Osteoblast (primary cell): ENCODE measurements at regions not wholly inside any gene's neighbourhood (a gene's known extent, or its start where the extent isn't known, plus 50 kb on each side); places are given as distances from the start of the nearest gene placed in this dataset.
"Not testable (repeated sequence)": the region's sequence is repeated elsewhere in the genome, so short reads cannot be mapped to it uniquely, and the experiment has no call there.

Source experiments
- DNase-seq: peaks from one replicate; pipeline ENCODE4 v3.0.0; 2011; ENCODE audit warnings: low spot score, mixed read lengths; ENCODE audit not compliant: insufficient read length; ENCODE audit errors: missing footprints
- H2AFZ ChIP-seq: 2 replicates; pipeline ENCODE4 v1.6.0; 2011; ENCODE audit warnings: mild to moderate bottlenecking, low read length
- H3K27ac ChIP-seq: 2 replicates; pipeline ENCODE4 v1.5.1; 2011; ENCODE audit warnings: mild to moderate bottlenecking, low read depth, low read length, moderate library complexity
- H3K27me3 ChIP-seq: 2 replicates; pipeline ENCODE4 v1.6.0; 2012; ENCODE audit warnings: mild to moderate bottlenecking, control low read depth, inconsistent platforms, low read length, moderate library complexity; ENCODE audit not compliant: insufficient read depth
- H3K36me3 ChIP-seq: 2 replicates; pipeline ENCODE4 v1.5.1; 2011; ENCODE audit warnings: mild to moderate bottlenecking, low read length, control low read depth, moderate library complexity; ENCODE audit not compliant: insufficient read depth
- H3K4me1 ChIP-seq: 2 replicates; pipeline ENCODE4 v1.5.1; 2011; ENCODE audit warnings: mild to moderate bottlenecking, low read length, control low read depth, moderate library complexity; ENCODE audit not compliant: insufficient read depth
- H3K4me2 ChIP-seq: 2 replicates; pipeline ENCODE4 v1.6.0; 2011; ENCODE audit warnings: mild to moderate bottlenecking, low read length; ENCODE audit not compliant: insufficient read depth
- H3K4me3 ChIP-seq: fragments of 200-600 bp; sonication (generic); 3 replicates; pipeline ENCODE4 v1.5.1; 2012; ENCODE audit warnings: mild to moderate bottlenecking, low read length, inconsistent platforms; ENCODE audit not compliant: insufficient read depth
- H3K79me2 ChIP-seq: 2 replicates; pipeline ENCODE4 v1.6.0; 2012; ENCODE audit warnings: mild to moderate bottlenecking, low read length, control low read depth, inconsistent platforms; ENCODE audit not compliant: insufficient read depth
- H3K9me3 ChIP-seq: 2 replicates; pipeline ENCODE4 v1.5.1; 2011; ENCODE audit warnings: low read depth, low read length, control low read depth
- H4K20me1 ChIP-seq: 2 replicates; pipeline ENCODE4 v1.6.0; 2012; ENCODE audit warnings: mild to moderate bottlenecking, low read length, control low read depth; ENCODE audit not compliant: insufficient read depth
- TF ChIP-seq, protein P1 (sequence below): IDR thresholded peaks from 2 replicates; pipeline ENCODE4 v1.5.1; 2011; ENCODE audit warnings: mild to moderate bottlenecking, low read depth, low read length, moderate library complexity; ENCODE audit errors: extremely low read depth

DNA sequence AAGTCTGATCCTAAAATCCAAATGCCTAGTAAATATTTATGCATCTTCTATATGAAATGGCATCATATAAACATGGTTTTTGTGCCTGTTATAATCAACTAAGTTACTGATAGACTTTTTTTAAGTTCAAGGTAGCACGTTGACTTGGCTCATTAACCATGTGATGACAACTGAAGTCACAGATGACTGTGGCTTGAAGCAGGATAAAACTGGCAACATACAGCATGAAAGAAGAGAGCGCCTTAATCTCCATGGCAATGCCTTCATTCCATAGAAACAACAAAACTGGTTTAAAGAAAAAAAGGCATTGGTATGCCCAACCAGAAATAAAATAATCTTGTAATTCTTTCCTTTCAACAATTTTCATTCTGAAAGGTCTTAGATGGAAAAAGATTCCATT lies 188.9 kb upstream of the CDK1 start:
- TF ChIP-seq, protein P1, sequence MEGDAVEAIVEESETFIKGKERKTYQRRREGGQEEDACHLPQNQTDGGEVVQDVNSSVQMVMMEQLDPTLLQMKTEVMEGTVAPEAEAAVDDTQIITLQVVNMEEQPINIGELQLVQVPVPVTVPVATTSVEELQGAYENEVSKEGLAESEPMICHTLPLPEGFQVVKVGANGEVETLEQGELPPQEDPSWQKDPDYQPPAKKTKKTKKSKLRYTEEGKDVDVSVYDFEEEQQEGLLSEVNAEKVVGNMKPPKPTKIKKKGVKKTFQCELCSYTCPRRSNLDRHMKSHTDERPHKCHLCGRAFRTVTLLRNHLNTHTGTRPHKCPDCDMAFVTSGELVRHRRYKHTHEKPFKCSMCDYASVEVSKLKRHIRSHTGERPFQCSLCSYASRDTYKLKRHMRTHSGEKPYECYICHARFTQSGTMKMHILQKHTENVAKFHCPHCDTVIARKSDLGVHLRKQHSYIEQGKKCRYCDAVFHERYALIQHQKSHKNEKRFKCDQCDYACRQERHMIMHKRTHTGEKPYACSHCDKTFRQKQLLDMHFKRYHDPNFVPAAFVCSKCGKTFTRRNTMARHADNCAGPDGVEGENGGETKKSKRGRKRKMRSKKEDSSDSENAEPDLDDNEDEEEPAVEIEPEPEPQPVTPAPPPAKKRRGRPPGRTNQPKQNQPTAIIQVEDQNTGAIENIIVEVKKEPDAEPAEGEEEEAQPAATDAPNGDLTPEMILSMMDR = no peak
- no peaks in the 10 kb centered on the region for H3K79me2 ChIP-seq
- H3K36me3 ChIP-seq = no peaks in the 10 kb centered on the region
- no peak overlapping the region for H3K4me2 ChIP-seq
- H3K27me3 ChIP-seq = no peaks in the 10 kb centered on the region
- H2AFZ ChIP-seq = no peak overlapping the region
- H3K4me1 ChIP-seq = no peaks in the 10 kb centered on the region
- DNase-seq = no peak
- no peak overlapping the region for H3K27ac ChIP-seq
- H3K9me3 ChIP-seq = no peaks in the 10 kb centered on the region
- no peak overlapping the region for H3K4me3 ChIP-seq
- H4K20me1 ChIP-seq = no peaks in the 10 kb centered on the region

DNA sequence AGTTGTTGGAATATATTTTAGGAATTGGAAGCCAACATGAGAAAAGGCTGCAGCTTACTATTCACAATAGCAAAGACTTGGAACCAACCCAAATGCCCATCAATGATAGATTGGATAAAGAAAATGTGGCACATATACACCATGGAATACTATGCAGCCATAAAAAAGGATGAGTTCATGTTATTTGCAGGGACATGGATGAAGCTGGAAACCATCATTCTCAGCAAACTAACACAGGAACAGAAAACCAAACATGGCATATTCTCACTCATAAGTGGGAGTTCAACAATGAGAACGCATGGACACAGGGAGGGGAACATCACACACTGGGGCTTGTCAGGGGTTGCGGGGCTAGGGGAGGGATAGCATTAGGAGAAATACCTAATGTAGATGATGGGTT lies 192.1 kb upstream of the ANK3 start:
- H3K36me3 ChIP-seq, H3K79me2 ChIP-seq, H4K20me1 ChIP-seq, DNase-seq, H3K27me3 ChIP-seq, H2AFZ ChIP-seq, H3K4me3 ChIP-seq, H3K4me1 ChIP-seq, H3K9me3 ChIP-seq, H3K27ac ChIP-seq, H3K4me2 ChIP-seq: not testable (repeated sequence)

DNA sequence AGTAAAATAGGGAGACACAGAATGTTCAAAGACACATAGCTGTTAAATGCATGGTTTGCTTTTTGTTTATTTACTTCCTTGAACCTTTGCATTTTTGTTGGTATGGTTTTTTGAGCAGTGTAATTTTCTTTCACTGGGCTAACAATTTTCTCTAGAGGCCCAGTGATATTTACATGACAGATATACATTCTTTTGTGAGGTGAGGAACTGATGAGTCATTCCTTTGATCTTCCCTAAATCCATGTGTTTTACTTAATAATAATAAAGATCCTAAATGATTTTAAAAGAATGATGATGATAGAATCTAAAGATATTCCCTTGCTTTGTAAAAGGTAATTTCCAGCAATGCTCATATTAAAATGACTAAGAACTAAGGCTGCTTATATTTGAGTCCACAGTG lies 188.5 kb upstream of the ANK3 start:
- H3K4me1 ChIP-seq = peaks cover 4% of the 10 kb centered on the region
- TF ChIP-seq, protein P1 = no peak
- no peak for DNase-seq

DNA sequence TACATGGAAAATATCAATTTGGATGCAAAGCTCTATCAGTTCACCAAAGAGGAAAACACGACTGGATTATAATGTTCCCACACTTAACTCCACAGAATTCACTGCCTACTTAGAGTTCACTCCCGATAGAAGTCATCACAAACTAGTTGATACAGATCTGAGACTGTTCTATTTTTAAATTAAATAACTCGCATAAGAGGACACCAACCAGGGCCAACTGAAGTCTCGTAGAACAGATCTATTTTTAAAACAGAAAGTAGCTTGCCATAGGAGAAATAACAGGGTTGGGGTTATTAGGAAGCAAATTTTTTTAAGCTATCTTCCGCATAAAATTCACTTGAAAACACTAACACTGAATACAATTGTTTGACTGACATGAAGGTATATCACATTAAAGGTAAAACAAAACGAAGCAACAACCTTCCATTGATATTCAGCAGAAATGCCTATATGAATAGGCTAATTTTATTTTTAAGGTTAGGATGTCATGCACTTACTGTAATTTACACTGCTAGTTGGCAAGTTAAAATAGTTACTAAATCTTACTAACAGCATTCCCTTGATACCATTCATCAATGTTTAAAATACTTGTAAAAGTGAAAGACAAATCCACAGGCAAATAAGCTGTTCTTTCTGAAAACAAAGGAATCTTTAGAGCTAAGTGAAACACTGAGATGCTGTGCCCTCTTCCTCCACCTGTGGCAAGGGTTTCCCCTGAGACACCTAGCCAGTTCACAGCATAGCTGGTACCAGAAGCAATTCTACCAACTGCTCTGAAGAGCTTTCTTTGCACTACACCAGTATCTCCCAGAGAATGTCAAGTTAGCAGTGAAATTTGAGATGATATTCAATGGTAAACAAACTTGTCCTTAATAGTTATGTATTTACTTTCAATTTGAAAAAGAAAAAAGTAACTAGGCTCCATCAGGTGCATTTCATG lies 186.7 kb upstream of the ANK3 start:
- Histone ChIP-seq H4K20me1 (no peaks in the 10 kb centered on the region), H2AFZ (no peak overlapping the region), H3K27me3 (no peaks in the 10 kb centered on the region), H3K4me1 (peaks cover 6% of the 10 kb centered on the region), H3K9me3 (no peaks in the 10 kb centered on the region), H3K27ac (no peak overlapping the region), H3K4me3 (peak overlapping the region; percentile 24), H3K36me3 (no peaks in the 10 kb centered on the region), H3K4me2 (peak overlapping the region; percentile 54), H3K79me2 (no peaks in the 10 kb centered on the region)
- TF ChIP-seq, protein P1 = no peak
- DNase-seq = no peak

More for the DNA sequence above, 188.5 kb upstream of the ANK3 start:
- Histone ChIP-seq H3K4me2 (no peak overlapping the region), H3K79me2 (no peaks in the 10 kb centered on the region), H3K9me3 (no peaks in the 10 kb centered on the region), H3K27me3 (no peaks in the 10 kb centered on the region), H3K27ac (no peak overlapping the region), H4K20me1 (no peaks in the 10 kb centered on the region), H3K4me3 (no peak overlapping the region), H3K36me3 (no peaks in the 10 kb centered on the region), H2AFZ (no peak overlapping the region)
